Activated naive CD4-positive, alpha-beta T cell treated with anti-CD3 and anti-CD28 coated beads for 36 hours (primary cell): ENCODE measurements at regions not wholly inside any gene's neighbourhood (a gene's known extent, or its start where the extent isn't known, plus 50 kb on each side); places are given as distances from the start of the nearest gene placed in this dataset.
"Not testable (repeated sequence)": the region's sequence is repeated elsewhere in the genome, so short reads cannot be mapped to it uniquely, and the experiment has no call there.

Experiments
- CTCF ChIA-PET: fragments of 350-600 bp; sonication (Branson Sonifier 250); formaldehyde crosslinking; loops from one replicate; lab custom pipeline; 2021; ENCODE audit warnings: antibody characterized with exemption; lab: Charles Lee
- DNase-seq: peaks from one replicate; pipeline ENCODE4 v3.0.0-alpha.2; 2020
- H3K27ac Mint-ChIP-seq: one replicate; pipeline ENCODE4 v1.8.0; 2021; ENCODE audit warnings: mild to moderate bottlenecking, mixed read lengths
- H3K27me3 Mint-ChIP-seq: one replicate; pipeline ENCODE4 v1.8.0; 2021; ENCODE audit warnings: low read depth, mixed read lengths
- H3K36me3 Mint-ChIP-seq: one replicate; pipeline ENCODE4 v1.8.0; 2021; ENCODE audit warnings: low read depth, mixed read lengths
- H3K4me1 Mint-ChIP-seq: one replicate; pipeline ENCODE4 v1.8.0; 2021; ENCODE audit warnings: low read depth, mixed read lengths
- H3K4me3 Mint-ChIP-seq: one replicate; pipeline ENCODE4 v1.8.0; 2021; ENCODE audit warnings: mild to moderate bottlenecking, moderate library complexity, mixed read lengths
- H3K9me3 Mint-ChIP-seq: one replicate; pipeline ENCODE4 v1.8.0; 2021; ENCODE audit warnings: mixed read lengths
- intact Hi-C: fragments of 100-400 bp; cut with micrococcal nuclease; formaldehyde crosslinking; loops from one replicate; pipeline ENCODE4 v1.15.1; 2023

GRCh38 chr6:23823421-23823820, 302.6 kb upstream of the NRSN1 start:
- CTCF ChIA-PET, result no interaction called here
- Mint-ChIP-seq H3K9me3 (peaks cover 3% of the 10 kb centered on the region), H3K27me3 (no peaks in the 10 kb centered on the region), H3K27ac (no peak overlapping the region), H3K4me1 (no peaks in the 10 kb centered on the region), H3K36me3 (no peaks in the 10 kb centered on the region), H3K4me3 (no peak overlapping the region)
- intact Hi-C loops, result no loop called here
- DNase-seq, result no peak

DNA sequence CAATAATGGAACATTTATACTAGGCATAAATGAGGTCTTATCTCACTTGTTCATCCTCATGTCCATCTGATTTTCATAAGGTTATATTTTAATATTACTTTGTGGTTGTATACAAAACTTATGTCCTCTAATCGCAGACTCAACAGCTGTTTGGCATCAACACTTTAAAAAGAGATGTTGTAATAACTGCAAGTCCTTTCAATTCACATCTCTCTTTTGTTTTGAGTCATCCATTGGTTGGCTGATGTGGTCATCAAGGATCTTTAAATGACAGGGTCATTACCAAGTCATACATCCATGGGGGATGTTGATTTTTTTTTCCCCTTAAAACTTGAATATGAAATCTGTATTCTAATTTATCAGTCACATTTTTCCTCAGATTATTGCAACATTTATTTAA, 299.4 kb upstream of the NRSN1 start:
- CTCF ChIA-PET, result no interaction called here
- no peak overlapping the region for H3K4me3 Mint-ChIP-seq
- no peak overlapping the region for H3K27ac Mint-ChIP-seq
- no peak for DNase-seq
- peaks cover 9% of the 10 kb centered on the region for H3K9me3 Mint-ChIP-seq
- no peaks in the 10 kb centered on the region for H3K27me3 Mint-ChIP-seq
- H3K4me1 Mint-ChIP-seq, result no peaks in the 10 kb centered on the region
- H3K36me3 Mint-ChIP-seq, result no peaks in the 10 kb centered on the region
- intact Hi-C loops, result no loop called here

DNA sequence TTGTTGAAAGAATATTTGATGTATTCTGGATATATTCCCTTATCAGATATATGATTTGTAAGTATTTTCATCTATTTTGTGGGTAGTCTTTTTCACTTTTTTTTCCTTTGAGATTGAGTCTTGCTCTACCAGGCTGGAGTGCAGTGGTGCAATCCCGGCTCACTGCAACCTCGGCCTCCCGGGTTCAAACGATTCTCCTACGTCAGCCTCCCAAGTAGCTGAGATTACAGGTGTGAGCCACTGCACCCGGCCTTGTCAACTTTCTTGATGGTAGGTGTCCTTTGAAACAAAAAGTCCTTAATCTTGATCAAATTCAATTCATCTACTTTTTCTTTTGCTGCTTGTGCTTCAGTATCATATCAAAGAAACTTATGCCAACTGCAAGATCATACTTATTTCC, 297.2 kb upstream of the NRSN1 start:
- CTCF ChIA-PET, result no interaction called here
- Mint-ChIP-seq H3K4me3 (no peak overlapping the region), H3K9me3 (peaks cover 14% of the 10 kb centered on the region), H3K4me1 (no peaks in the 10 kb centered on the region), H3K27ac (no peak overlapping the region), H3K36me3 (no peaks in the 10 kb centered on the region), H3K27me3 (no peaks in the 10 kb centered on the region)
- intact Hi-C loops, result no loop called here
- no peak for DNase-seq

- Mint-ChIP-seq H3K36me3 (no peaks in the 10 kb centered on the region), H3K4me3 (no peak overlapping the region), H3K9me3 (no peaks in the 10 kb centered on the region), H3K27ac (no peak overlapping the region), H3K27me3 (no peaks in the 10 kb centered on the region), H3K4me1 (no peaks in the 10 kb centered on the region)
- CTCF ChIA-PET, result no interaction called here
- no peak for DNase-seq
- intact Hi-C loops, result no loop called here
These were observed 284.9 kb upstream of the NRSN1 start for GRCh38 chr6:23841116-23841515.

DNA sequence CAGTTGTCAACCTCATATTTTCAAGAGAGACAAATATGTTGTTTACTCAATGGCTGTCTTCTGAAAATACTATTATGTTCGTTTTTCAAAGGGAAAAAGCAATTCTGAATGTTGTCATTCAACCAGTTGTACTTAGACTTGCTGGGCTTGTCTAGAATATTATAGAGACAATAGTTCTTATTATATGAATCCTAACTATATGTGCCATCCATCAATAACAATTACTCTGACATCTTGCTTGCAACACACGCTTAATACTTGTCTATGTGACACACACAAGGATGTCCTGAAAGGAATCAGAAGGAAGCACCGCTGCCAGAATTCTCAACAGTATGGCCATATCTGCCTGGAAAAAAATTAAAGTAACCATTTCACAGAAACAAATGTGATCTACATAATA, 283.3 kb upstream of the NRSN1 start:
- no peaks in the 10 kb centered on the region for H3K4me1 Mint-ChIP-seq
- H3K27me3 Mint-ChIP-seq, result no peaks in the 10 kb centered on the region
- no peak overlapping the region for H3K27ac Mint-ChIP-seq
- H3K9me3 Mint-ChIP-seq, result no peaks in the 10 kb centered on the region
- DNase-seq, result no peak
- no peak overlapping the region for H3K4me3 Mint-ChIP-seq
- intact Hi-C loops, result no loop called here
- no peaks in the 10 kb centered on the region for H3K36me3 Mint-ChIP-seq
- CTCF ChIA-PET, result no interaction called here

DNA sequence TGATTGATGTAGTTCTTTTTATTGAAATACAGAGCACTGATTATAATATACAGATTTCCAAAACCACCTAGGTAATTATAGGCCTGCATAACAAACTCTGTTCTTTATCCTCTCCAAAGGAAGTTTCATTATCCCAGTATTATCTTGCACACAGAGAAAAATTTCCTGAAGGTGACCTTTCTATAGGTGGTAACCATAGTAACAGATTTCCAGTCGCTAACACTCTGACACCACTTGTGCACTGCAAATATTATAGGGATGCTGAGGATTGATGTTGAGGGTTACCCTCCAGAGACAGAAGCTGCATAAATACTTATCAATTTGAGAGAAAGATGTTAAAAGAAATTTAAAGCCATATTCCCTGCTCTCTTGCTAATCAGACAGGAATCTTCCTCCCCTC, 274.5 kb upstream of the NRSN1 start:
- Mint-ChIP-seq H3K27me3 (no peaks in the 10 kb centered on the region), H3K4me3 (no peak overlapping the region), H3K4me1 (no peaks in the 10 kb centered on the region), H3K9me3 (no peaks in the 10 kb centered on the region), H3K36me3 (no peaks in the 10 kb centered on the region), H3K27ac (no peak overlapping the region)
- CTCF ChIA-PET, result no interaction called here
- no peak for DNase-seq
- intact Hi-C loops, result no loop called here

GRCh38 chr6:23853566-23854133, 272.4 kb upstream of the NRSN1 start:
- H3K27ac Mint-ChIP-seq, result not testable (repeated sequence)

GRCh38 chr6:23854154-23854553, 271.9 kb upstream of the NRSN1 start:
- H3K27ac Mint-ChIP-seq, H3K4me3 Mint-ChIP-seq, DNase-seq, H3K27me3 Mint-ChIP-seq, intact Hi-C loops, H3K9me3 Mint-ChIP-seq, H3K4me1 Mint-ChIP-seq, CTCF ChIA-PET, H3K36me3 Mint-ChIP-seq: not testable (repeated sequence)

More at GRCh38 chr6:23853566-23854133, 272.4 kb upstream of the NRSN1 start:
- H3K4me3 Mint-ChIP-seq, DNase-seq, H3K36me3 Mint-ChIP-seq, H3K4me1 Mint-ChIP-seq, CTCF ChIA-PET, H3K9me3 Mint-ChIP-seq, H3K27me3 Mint-ChIP-seq, intact Hi-C loops: not testable (repeated sequence)

- Mint-ChIP-seq H3K4me3 (no peak overlapping the region), H3K9me3 (no peaks in the 10 kb centered on the region), H3K27ac (no peak overlapping the region), H3K36me3 (no peaks in the 10 kb centered on the region), H3K27me3 (no peaks in the 10 kb centered on the region), H3K4me1 (no peaks in the 10 kb centered on the region)
- DNase-seq, result no peak
- CTCF ChIA-PET, result no interaction called here
- intact Hi-C loops, result no loop called here
These were observed 270.4 kb upstream of the NRSN1 start for GRCh38 chr6:23855497-23856116.

GRCh38 chr6:23870496-23870895, 255.5 kb upstream of the NRSN1 start:
- Mint-ChIP-seq H3K4me3 (no peak overlapping the region), H3K9me3 (peaks cover 2% of the 10 kb centered on the region), H3K36me3 (no peaks in the 10 kb centered on the region), H3K27ac (no peak overlapping the region), H3K4me1 (no peaks in the 10 kb centered on the region), H3K27me3 (no peaks in the 10 kb centered on the region)
- intact Hi-C loops, result no loop called here
- DNase-seq, result no peak
- CTCF ChIA-PET, result no interaction called here

DNA sequence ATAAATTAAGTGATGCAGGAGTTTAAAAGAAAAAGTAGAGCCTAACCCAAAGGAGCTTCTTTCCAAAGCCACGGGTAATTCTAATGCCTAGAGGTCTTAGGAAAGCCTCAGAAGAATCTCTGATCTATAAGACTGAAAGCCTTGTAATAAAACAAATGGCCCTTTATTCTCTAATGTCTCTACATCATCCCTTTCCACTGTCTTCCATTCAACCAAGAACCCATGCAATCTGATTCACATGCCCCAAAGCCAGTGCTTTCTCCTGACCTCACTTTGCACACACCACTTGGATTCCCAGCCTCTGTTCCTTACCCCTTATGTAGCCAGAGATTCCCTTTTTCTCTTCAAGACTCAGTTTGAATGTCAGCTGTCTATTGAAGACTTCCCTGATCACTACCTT, 252.9 kb upstream of the NRSN1 start:
- Mint-ChIP-seq H3K36me3 (no peaks in the 10 kb centered on the region), H3K27me3 (no peaks in the 10 kb centered on the region), H3K27ac (no peak overlapping the region), H3K4me1 (no peaks in the 10 kb centered on the region), H3K4me3 (no peak overlapping the region), H3K9me3 (no peaks in the 10 kb centered on the region)
- no peak for DNase-seq
- intact Hi-C loops, result no loop called here
- CTCF ChIA-PET, result no interaction called here

GRCh38 chr6:23875006-23875405, 251.0 kb upstream of the NRSN1 start:
- H3K36me3 Mint-ChIP-seq, result no peaks in the 10 kb centered on the region
- intact Hi-C loops, result no loop called here
- no peaks in the 10 kb centered on the region for H3K27me3 Mint-ChIP-seq
- H3K27ac Mint-ChIP-seq, result no peak overlapping the region
- CTCF ChIA-PET, result no interaction called here
- no peaks in the 10 kb centered on the region for H3K9me3 Mint-ChIP-seq
- H3K4me3 Mint-ChIP-seq, result no peak overlapping the region
- no peaks in the 10 kb centered on the region for H3K4me1 Mint-ChIP-seq
- no peak for DNase-seq

GRCh38 chr6:23879816-23880215, 246.2 kb upstream of the NRSN1 start:
- Mint-ChIP-seq H3K36me3 (no peaks in the 10 kb centered on the region), H3K27ac (no peak overlapping the region), H3K27me3 (no peaks in the 10 kb centered on the region), H3K4me1 (no peaks in the 10 kb centered on the region), H3K4me3 (no peak overlapping the region), H3K9me3 (peaks cover 2% of the 10 kb centered on the region)
- DNase-seq, result no peak
- CTCF ChIA-PET, result interaction anchor here (0.6 kb wide), 1 partner anchor 44 kb away, joined by 4 read pairs; no protein-coding TSS in a partner anchor
- intact Hi-C loops, result no loop called here
